DND-41 (cell line): ENCODE measurements at regions not wholly inside any gene's neighbourhood (a gene's known extent, or its start where the extent isn't known, plus 50 kb on each side); places are given as distances from the start of the nearest gene placed in this dataset.

Experiments
- ATAC-seq: fragments of 200-7000 bp; cut with Tn5 transposase; 3 replicates; pipeline ENCODE4 v1.9.1; 2021; ENCODE audit warnings: low read depth; ENCODE audit not compliant: insufficient read depth
- DNase-seq: peaks from one replicate; pipeline ENCODE4 v3.0.0-alpha.2; 2020
- H2AFZ ChIP-seq: 2 replicates; pipeline ENCODE4 v1.6.0; 2012; ENCODE audit warnings: low read depth, low read length
- H3K27ac ChIP-seq: 2 replicates; pipeline ENCODE4 v1.5.1; 2012; ENCODE audit warnings: low read length, inconsistent platforms
- H3K27me3 ChIP-seq: fragments of 200-600 bp; sonication (generic); 2 replicates; pipeline ENCODE4 v1.6.0; 2012; ENCODE audit warnings: low read length, mild to moderate bottlenecking, inconsistent platforms; ENCODE audit not compliant: insufficient read depth, poor library complexity
- H3K36me3 ChIP-seq: 2 replicates; pipeline ENCODE4 v1.5.1; 2012; ENCODE audit warnings: low read length, inconsistent platforms; ENCODE audit not compliant: insufficient read depth
- H3K4me1 ChIP-seq: 2 replicates; pipeline ENCODE4 v1.5.1; 2012; ENCODE audit warnings: mild to moderate bottlenecking, low read length; ENCODE audit not compliant: insufficient read depth
- H3K4me2 ChIP-seq: 2 replicates; pipeline ENCODE4 v1.6.0; 2012; ENCODE audit warnings: mild to moderate bottlenecking, moderate library complexity, low read length, inconsistent platforms; ENCODE audit not compliant: insufficient read depth
- H3K4me3 ChIP-seq, 2 experiments: fragments of 200-600 bp in 1 of 2; shearing (Covaris generic) in 1 of 2; 2 replicates each; pipeline ENCODE4 v1.5.1; 2012 to 2016; ENCODE audit warnings: inconsistent platforms in 2 of 2, low read length in 2 of 2, mild to moderate bottlenecking in 2 of 2, low read depth in 1 of 2, moderate library complexity in 1 of 2
- H3K79me2 ChIP-seq: 2 replicates; pipeline ENCODE4 v1.6.0; 2012; ENCODE audit warnings: low read length, inconsistent platforms; ENCODE audit not compliant: insufficient read depth
- H3K9ac ChIP-seq: 2 replicates; pipeline ENCODE4 v1.6.0; 2012; ENCODE audit warnings: low read depth, mild to moderate bottlenecking, inconsistent platforms, low read length, moderate library complexity
- H3K9me3 ChIP-seq: 2 replicates; pipeline ENCODE4 v1.5.1; 2012; ENCODE audit warnings: low read length, moderate library complexity, mild to moderate bottlenecking, inconsistent platforms; ENCODE audit not compliant: insufficient read depth, severe bottlenecking
- H4K20me1 ChIP-seq: 2 replicates; pipeline ENCODE4 v1.6.0; 2012; ENCODE audit warnings: low read length; ENCODE audit not compliant: insufficient read depth
- EZH2 ChIP-seq: IDR thresholded peaks from 3 replicates; pipeline ENCODE4 v1.6.1; 2012; ENCODE audit warnings: borderline replicate concordance, low read depth, mild to moderate bottlenecking, moderate library complexity, low read length, inconsistent platforms; ENCODE audit not compliant: severe bottlenecking
- TF ChIP-seq, protein P1 (sequence below): IDR thresholded peaks from 2 replicates; pipeline ENCODE4 v1.5.1; 2012; ENCODE audit warnings: borderline replicate concordance, low read length, moderate library complexity, mild to moderate bottlenecking; ENCODE audit not compliant: poor library complexity, severe bottlenecking; ENCODE audit errors: extremely low read depth

DNA sequence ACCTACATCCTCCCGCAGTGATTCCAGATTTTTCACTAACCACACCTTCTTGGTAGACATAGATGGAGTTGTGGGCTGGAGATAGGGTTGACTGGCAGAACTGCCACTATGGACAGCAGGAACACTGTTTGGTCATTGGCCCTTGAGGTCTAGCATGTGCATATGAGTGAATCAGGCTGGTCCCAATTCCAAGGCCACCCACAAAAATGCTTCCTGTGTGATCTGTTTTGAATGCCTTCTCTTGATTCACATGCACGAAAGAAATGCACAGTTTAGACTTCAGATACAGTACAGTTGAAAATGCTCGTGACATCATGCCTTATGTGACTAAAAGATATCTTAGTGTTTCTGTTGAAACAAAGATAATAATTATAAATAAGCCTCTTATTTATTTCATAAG lies 285.8 kb upstream of the SEMA6D start:
- no peak overlapping the region for H3K27ac ChIP-seq
- H3K27me3 ChIP-seq: no peaks in the 10 kb centered on the region
- no peaks in the 10 kb centered on the region for H3K9me3 ChIP-seq
- no peaks in the 10 kb centered on the region for H4K20me1 ChIP-seq
- no peak overlapping the region for H3K4me2 ChIP-seq
- TF ChIP-seq, protein P1, sequence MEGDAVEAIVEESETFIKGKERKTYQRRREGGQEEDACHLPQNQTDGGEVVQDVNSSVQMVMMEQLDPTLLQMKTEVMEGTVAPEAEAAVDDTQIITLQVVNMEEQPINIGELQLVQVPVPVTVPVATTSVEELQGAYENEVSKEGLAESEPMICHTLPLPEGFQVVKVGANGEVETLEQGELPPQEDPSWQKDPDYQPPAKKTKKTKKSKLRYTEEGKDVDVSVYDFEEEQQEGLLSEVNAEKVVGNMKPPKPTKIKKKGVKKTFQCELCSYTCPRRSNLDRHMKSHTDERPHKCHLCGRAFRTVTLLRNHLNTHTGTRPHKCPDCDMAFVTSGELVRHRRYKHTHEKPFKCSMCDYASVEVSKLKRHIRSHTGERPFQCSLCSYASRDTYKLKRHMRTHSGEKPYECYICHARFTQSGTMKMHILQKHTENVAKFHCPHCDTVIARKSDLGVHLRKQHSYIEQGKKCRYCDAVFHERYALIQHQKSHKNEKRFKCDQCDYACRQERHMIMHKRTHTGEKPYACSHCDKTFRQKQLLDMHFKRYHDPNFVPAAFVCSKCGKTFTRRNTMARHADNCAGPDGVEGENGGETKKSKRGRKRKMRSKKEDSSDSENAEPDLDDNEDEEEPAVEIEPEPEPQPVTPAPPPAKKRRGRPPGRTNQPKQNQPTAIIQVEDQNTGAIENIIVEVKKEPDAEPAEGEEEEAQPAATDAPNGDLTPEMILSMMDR: no peak
- no peak for TF ChIP-seq EZH2
- DNase-seq (no peak), ATAC-seq (no peak)
- no peaks in the 10 kb centered on the region for H3K36me3 ChIP-seq
- no peak overlapping the region for H3K4me3 ChIP-seq
- no peaks in the 10 kb centered on the region for H3K79me2 ChIP-seq
- H2AFZ ChIP-seq: no peak overlapping the region
- no peak overlapping the region for H3K9ac ChIP-seq
- no peaks in the 10 kb centered on the region for H3K4me1 ChIP-seq

DNA sequence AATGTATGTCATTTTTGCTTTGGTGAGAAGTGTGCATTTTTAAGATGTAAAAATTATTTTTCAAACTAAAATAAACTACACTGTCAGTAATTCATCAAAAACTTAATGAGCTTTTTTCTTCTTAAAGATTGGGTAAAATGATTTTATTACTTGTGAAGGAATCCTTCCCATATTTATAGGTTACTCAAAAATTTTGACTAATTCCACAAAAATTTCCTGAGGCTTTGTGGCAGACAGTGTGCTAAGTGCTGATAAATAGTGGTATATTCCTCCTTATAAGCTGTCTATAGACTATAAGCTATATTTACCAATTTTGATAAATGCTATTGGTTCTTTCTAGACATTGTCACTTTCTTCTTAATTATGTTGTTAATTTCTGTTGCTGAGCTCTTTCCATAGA lies 284.5 kb upstream of the SEMA6D start:
- Histone ChIP-seq H3K79me2 (no peaks in the 10 kb centered on the region), H3K27me3 (no peaks in the 10 kb centered on the region), H4K20me1 (no peaks in the 10 kb centered on the region), H3K4me1 (no peaks in the 10 kb centered on the region), H3K9ac (no peak overlapping the region), H3K9me3 (no peaks in the 10 kb centered on the region), H3K4me2 (no peak overlapping the region), H3K4me3 (no peak overlapping the region), H3K27ac (no peak overlapping the region), H2AFZ (no peak overlapping the region), H3K36me3 (no peaks in the 10 kb centered on the region)
- ATAC-seq (no peak), DNase-seq (no peak)
- TF ChIP-seq EZH2: no peak
- TF ChIP-seq, protein P1: no peak

DNA sequence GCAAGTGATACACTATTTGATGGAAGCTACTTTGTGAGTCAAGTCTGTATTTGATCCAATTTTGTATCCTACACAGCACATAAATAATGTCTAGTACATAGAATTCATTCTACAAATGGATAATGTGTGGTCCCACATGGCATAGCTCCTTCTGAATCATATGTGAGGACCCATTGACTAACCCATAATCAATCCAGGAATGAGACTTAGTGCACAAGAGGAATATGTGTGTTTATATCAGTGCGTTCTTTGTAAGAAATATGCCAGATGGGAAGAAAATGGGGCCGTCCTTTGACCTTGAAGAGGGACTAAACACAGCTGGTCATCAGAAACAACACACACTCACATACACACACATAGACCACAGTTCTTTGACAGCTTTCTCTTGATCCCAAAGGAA lies 282.7 kb upstream of the SEMA6D start:
- Histone ChIP-seq H3K4me2 (no peak overlapping the region), H3K4me3 (no peak overlapping the region), H3K27ac (no peak overlapping the region), H3K79me2 (no peaks in the 10 kb centered on the region), H4K20me1 (no peaks in the 10 kb centered on the region), H3K27me3 (no peaks in the 10 kb centered on the region), H3K9me3 (no peaks in the 10 kb centered on the region), H2AFZ (no peak overlapping the region), H3K4me1 (no peaks in the 10 kb centered on the region), H3K36me3 (no peaks in the 10 kb centered on the region), H3K9ac (no peak overlapping the region)
- TF ChIP-seq, protein P1: no peak
- TF ChIP-seq EZH2: no peak
- DNase-seq (no peak), ATAC-seq (no peak)

DNA sequence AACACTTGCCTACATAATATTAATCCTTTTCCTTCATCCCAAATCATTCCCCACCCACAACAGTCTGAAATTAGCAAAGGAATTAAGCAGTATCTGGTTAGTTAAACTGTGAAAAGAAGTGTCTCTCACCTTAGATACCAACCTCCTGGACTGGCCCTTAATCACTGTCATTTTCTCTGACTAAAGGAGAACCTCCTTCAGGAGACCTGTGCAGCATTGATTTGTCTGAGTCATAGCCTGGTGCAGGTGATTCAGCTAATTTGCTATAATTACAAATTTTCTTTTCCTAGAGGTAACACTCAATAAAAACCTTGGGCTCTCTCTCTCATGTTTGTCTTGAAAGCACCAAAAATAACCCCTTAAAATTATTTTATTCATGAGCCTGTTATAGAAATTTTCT lies 279.8 kb upstream of the SEMA6D start:
- Histone ChIP-seq H2AFZ (no peak overlapping the region), H3K27me3 (no peaks in the 10 kb centered on the region), H3K4me1 (no peaks in the 10 kb centered on the region), H4K20me1 (no peaks in the 10 kb centered on the region), H3K36me3 (no peaks in the 10 kb centered on the region), H3K9ac (no peak overlapping the region), H3K79me2 (no peaks in the 10 kb centered on the region), H3K27ac (no peak overlapping the region), H3K4me3 (no peak overlapping the region), H3K4me2 (no peak overlapping the region), H3K9me3 (no peaks in the 10 kb centered on the region)
- DNase-seq (no peak), ATAC-seq (no peak)
- no peak for TF ChIP-seq EZH2
- TF ChIP-seq, protein P1: no peak
